GM23338 (cell line): ENCODE measurements at regions not wholly inside any gene's neighbourhood (a gene's known extent, or its start where the extent isn't known, plus 50 kb on each side); places are given as distances from the start of the nearest gene placed in this dataset.

ENCODE experiments used
- ATAC-seq: fragments of 200-7000 bp; cut with Tn5 transposase; 3 replicates; pipeline ENCODE4 v1.9.1; 2020
- DNase-seq: peaks from one replicate; pipeline ENCODE4 v3.0.0-alpha.2; 2015; ENCODE audit warnings: low spot score
- H2AFZ ChIP-seq: fragments of 200-600 bp; sonication (generic); 2 replicates; pipeline ENCODE4 v1.8.0; 2016; ENCODE audit warnings: antibody characterized with exemption, mild to moderate bottlenecking, moderate library complexity
- H3F3A ChIP-seq: fragments of 200-600 bp; sonication (generic); replicated peaks from 2 replicates; pipeline ENCODE4 v1.8.0; 2017; ENCODE audit warnings: antibody characterized with exemption, mixed run types, low read depth
- H3K27ac ChIP-seq: fragments of 200-600 bp; sonication (generic); 2 replicates; pipeline ENCODE4 v1.6.1; 2016; ENCODE audit warnings: low read depth
- H3K27me3 ChIP-seq: fragments of 200-600 bp; sonication (generic); 2 replicates; pipeline ENCODE4 v1.8.0; 2016; ENCODE audit warnings: mild to moderate bottlenecking, mixed run types, moderate library complexity; ENCODE audit not compliant: insufficient read depth
- H3K36me3 ChIP-seq: fragments of 200-600 bp; sonication (generic); 2 replicates; pipeline ENCODE4 v1.8.0; 2016; ENCODE audit warnings: mild to moderate bottlenecking; ENCODE audit not compliant: insufficient read depth
- H3K4me1 ChIP-seq: fragments of 200-600 bp; sonication (generic); 2 replicates; pipeline ENCODE4 v1.8.0; 2016; ENCODE audit warnings: mild to moderate bottlenecking, moderate library complexity; ENCODE audit not compliant: insufficient read depth
- H3K4me2 ChIP-seq: fragments of 200-600 bp; sonication (generic); 2 replicates; pipeline ENCODE4 v1.7.1; 2017; ENCODE audit warnings: mixed run types
- H3K4me3 ChIP-seq: fragments of 200-600 bp; sonication (generic); 2 replicates; pipeline ENCODE4 v1.6.1; 2016; ENCODE audit warnings: mixed run types
- H3K79me2 ChIP-seq: fragments of 200-600 bp; sonication (generic); replicated peaks from 2 replicates; pipeline ENCODE4 v1.8.0; 2017; ENCODE audit warnings: mild to moderate bottlenecking; ENCODE audit not compliant: insufficient read depth
- H3K9me2 ChIP-seq: fragments of 200-600 bp; sonication (generic); 2 replicates; pipeline ENCODE4 v1.8.0; 2017; ENCODE audit not compliant: insufficient read depth
- H4K20me1 ChIP-seq: fragments of 200-600 bp; sonication (generic); replicated peaks from 2 replicates; pipeline ENCODE4 v1.8.0; 2017; ENCODE audit warnings: mild to moderate bottlenecking; ENCODE audit not compliant: insufficient read depth
- H3K27ac Mint-ChIP-seq: 2 replicates; pipeline ENCODE4 v1.8.0; 2020; ENCODE audit warnings: inconsistent platforms, mild to moderate bottlenecking, moderate library complexity, mixed read lengths
- H3K27me3 Mint-ChIP-seq: 3 replicates; pipeline ENCODE4 v1.8.0; 2022; ENCODE audit warnings: low read depth, mild to moderate bottlenecking, moderate library complexity, mixed read lengths, inconsistent platforms; ENCODE audit not compliant: insufficient read depth, poor library complexity
- H3K36me3 Mint-ChIP-seq: 3 replicates; pipeline ENCODE4 v1.8.0; 2021; ENCODE audit warnings: low read depth, mild to moderate bottlenecking, inconsistent platforms, moderate library complexity, mixed read lengths
- H3K4me1 Mint-ChIP-seq: 3 replicates; pipeline ENCODE4 v1.8.0; 2020; ENCODE audit warnings: mild to moderate bottlenecking, inconsistent platforms, mixed read lengths
- H3K4me3 Mint-ChIP-seq: 3 replicates; pipeline ENCODE4 v1.8.0; 2021; ENCODE audit warnings: moderate library complexity, mild to moderate bottlenecking, inconsistent platforms, mixed read lengths
- H3K9me3 Mint-ChIP-seq: 3 replicates; pipeline ENCODE4 v1.8.0; 2020; ENCODE audit warnings: moderate library complexity, mild to moderate bottlenecking, inconsistent platforms, mixed read lengths
- CREB1 ChIP-seq: fragments of 250-450 bp; sonication (Bioruptor Pico); IDR thresholded peaks from 2 replicates; pipeline ENCODE4 v1.5.0; 2020; ENCODE audit warnings: low read depth, mild to moderate bottlenecking, moderate library complexity
- EZH2 ChIP-seq: fragments of 200-600 bp; sonication (generic); IDR thresholded peaks from one replicate; pipeline ENCODE4 v1.8.0; 2017; ENCODE audit warnings: antibody characterized with exemption, mild to moderate bottlenecking, low read depth; ENCODE audit not compliant: unreplicated experiment
- EZH2phosphoT487 ChIP-seq: fragments of 200-600 bp; sonication (generic); IDR thresholded peaks from one replicate; pipeline ENCODE4 v1.8.1; 2018; ENCODE audit warnings: antibody characterized with exemption; ENCODE audit not compliant: unreplicated experiment
- NANOG ChIP-seq: IDR thresholded peaks from 2 replicates; pipeline ENCODE4 v1.6.1; 2016; ENCODE audit warnings: antibody characterized with exemption, borderline replicate concordance
- POLR2AphosphoS5 ChIP-seq: IDR thresholded peaks from 2 replicates; pipeline ENCODE4 v1.6.1; 2016; ENCODE audit warnings: antibody characterized with exemption, low read depth
- STAT1 ChIP-seq: IDR thresholded peaks from one replicate; pipeline ENCODE4 v1.6.1; 2016; ENCODE audit warnings: antibody characterized with exemption; ENCODE audit not compliant: unreplicated experiment
- ZNF331 ChIP-seq: fragments of 250-450 bp; sonication (Bioruptor Pico); IDR thresholded peaks from 2 replicates; pipeline ENCODE4 v1.5.0; 2020; ENCODE audit warnings: low read depth, mild to moderate bottlenecking, moderate library complexity
- TF ChIP-seq, protein P1 (sequence below): IDR thresholded peaks from 2 replicates; pipeline ENCODE4 v1.6.1; 2016; ENCODE audit warnings: antibody characterized with exemption
- TF ChIP-seq, protein P2 (sequence below), 2 experiments: fragments of 200-600 bp in 1 of 2; sonication (generic) in 1 of 2; conservative IDR thresholded peaks; 2 replicates each; pipeline versions ENCODE4 v1.5.1 to v1.6.1; 2016 to 2017; ENCODE audit warnings: antibody characterized with exemption in 2 of 2, low read depth in 2 of 2, mild to moderate bottlenecking in 2 of 2, moderate library complexity in 1 of 2
- TF ChIP-seq, protein P3 (sequence below): IDR thresholded peaks from one replicate; pipeline ENCODE4 v1.6.1; 2018; ENCODE audit warnings: antibody characterized with exemption; ENCODE audit not compliant: unreplicated experiment

DNA sequence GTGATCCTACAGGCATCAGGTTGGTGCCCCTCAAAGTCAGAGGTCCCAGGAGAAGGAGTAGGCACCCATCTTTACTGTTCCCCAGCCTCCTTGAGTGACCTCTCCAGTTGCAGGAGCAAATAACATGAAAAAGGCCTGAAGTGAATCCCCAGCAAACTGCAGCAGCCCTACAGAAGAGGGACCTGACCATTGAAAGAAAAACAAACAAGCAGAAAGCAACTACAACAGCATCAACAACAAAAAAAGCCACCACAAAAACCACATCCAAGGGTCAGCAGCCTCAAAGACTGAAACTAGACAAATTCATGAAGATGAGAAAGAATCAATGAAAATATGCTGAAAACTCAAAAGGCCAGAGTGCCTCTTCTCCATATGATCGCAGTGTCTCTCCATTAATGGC, 128.7 kb downstream of the ANKRD50 start:
- Histone ChIP-seq H3K4me2 (no peak overlapping the region), H3F3A (no peaks in the 10 kb centered on the region), H3K27ac (no peak overlapping the region), H3K36me3 (peaks cover 6% of the 10 kb centered on the region; the same call in 1 of the 2 replicates), H3K4me1 (no peaks in the 10 kb centered on the region), H2AFZ (no peak overlapping the region), H3K79me2 (no peaks in the 10 kb centered on the region), H3K27me3 (no peaks in the 10 kb centered on the region), H3K9me2 (peaks cover 14% of the 10 kb centered on the region; the same call in 1 of the 2 replicates), H3K4me3 (no peak overlapping the region), H4K20me1 (no peaks in the 10 kb centered on the region)
- no peak for TF ChIP-seq EZH2
- Mint-ChIP-seq H3K4me1 (peaks cover 12% of the 10 kb centered on the region), H3K36me3 (peaks cover 47% of the 10 kb centered on the region), H3K27me3 (peaks cover 2% of the 10 kb centered on the region), H3K27ac (no peak overlapping the region), H3K9me3 (peaks cover 39% of the 10 kb centered on the region), H3K4me3 (no peak overlapping the region)
- no peak for ATAC-seq
- DNase-seq = no peak

DNA sequence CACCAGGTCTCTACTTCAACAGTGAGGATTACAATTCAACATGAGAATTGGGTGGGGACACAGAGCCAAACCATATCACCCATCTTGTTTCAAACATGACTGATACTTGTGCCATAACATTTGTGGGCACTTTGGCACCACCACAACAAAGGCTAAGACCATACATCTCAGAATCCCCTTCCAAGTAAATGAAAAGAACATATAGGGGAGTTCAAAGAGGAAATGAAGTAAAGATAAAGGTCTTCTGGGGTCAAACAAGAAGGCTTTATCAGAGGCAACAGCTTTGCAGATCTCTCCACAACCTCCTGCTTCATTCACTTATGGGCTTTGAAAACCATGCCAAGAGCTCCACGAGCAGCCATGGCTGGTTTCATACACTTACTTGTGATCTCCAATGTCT, 122.7 kb downstream of the ANKRD50 start:
- Mint-ChIP-seq H3K4me3 (no peak overlapping the region), H3K4me1 (peaks cover 19% of the 10 kb centered on the region), H3K36me3 (peaks cover 18% of the 10 kb centered on the region), H3K9me3 (peaks cover 17% of the 10 kb centered on the region; the same call in 2 of the 3 replicates), H3K27ac (no peak overlapping the region), H3K27me3 (peaks cover 4% of the 10 kb centered on the region)
- Histone ChIP-seq H3K4me2 (no peak overlapping the region), H3K9me2 (0 out of 2 replicates have a peak, but pooled peaks cover 2% of the 10 kb centered on the region), H3K36me3 (no peaks in the 10 kb centered on the region), H3F3A (no peaks in the 10 kb centered on the region), H3K27me3 (no peaks in the 10 kb centered on the region), H3K79me2 (no peaks in the 10 kb centered on the region), H3K27ac (no peak overlapping the region), H3K4me1 (peaks cover 11% of the 10 kb centered on the region), H2AFZ (no peak overlapping the region), H3K4me3 (no peak overlapping the region), H4K20me1 (no peaks in the 10 kb centered on the region)
- DNase-seq = no peak
- no peak for ATAC-seq
- TF ChIP-seq, protein P1, sequence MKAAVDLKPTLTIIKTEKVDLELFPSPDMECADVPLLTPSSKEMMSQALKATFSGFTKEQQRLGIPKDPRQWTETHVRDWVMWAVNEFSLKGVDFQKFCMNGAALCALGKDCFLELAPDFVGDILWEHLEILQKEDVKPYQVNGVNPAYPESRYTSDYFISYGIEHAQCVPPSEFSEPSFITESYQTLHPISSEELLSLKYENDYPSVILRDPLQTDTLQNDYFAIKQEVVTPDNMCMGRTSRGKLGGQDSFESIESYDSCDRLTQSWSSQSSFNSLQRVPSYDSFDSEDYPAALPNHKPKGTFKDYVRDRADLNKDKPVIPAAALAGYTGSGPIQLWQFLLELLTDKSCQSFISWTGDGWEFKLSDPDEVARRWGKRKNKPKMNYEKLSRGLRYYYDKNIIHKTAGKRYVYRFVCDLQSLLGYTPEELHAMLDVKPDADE = no peak
- no peak for TF ChIP-seq EZH2
- TF ChIP-seq CREB1 (CRISPR knock-in tag) = no peak
- TF ChIP-seq, protein P2, sequence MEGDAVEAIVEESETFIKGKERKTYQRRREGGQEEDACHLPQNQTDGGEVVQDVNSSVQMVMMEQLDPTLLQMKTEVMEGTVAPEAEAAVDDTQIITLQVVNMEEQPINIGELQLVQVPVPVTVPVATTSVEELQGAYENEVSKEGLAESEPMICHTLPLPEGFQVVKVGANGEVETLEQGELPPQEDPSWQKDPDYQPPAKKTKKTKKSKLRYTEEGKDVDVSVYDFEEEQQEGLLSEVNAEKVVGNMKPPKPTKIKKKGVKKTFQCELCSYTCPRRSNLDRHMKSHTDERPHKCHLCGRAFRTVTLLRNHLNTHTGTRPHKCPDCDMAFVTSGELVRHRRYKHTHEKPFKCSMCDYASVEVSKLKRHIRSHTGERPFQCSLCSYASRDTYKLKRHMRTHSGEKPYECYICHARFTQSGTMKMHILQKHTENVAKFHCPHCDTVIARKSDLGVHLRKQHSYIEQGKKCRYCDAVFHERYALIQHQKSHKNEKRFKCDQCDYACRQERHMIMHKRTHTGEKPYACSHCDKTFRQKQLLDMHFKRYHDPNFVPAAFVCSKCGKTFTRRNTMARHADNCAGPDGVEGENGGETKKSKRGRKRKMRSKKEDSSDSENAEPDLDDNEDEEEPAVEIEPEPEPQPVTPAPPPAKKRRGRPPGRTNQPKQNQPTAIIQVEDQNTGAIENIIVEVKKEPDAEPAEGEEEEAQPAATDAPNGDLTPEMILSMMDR (conservative IDR thresholded peaks at IDR 0.05; ENCODE audit: low read depth in 2 of 2) = no peak
- no peak for TF ChIP-seq EZH2phosphoT487
- TF ChIP-seq STAT1 = no peak
- TF ChIP-seq, protein P3, sequence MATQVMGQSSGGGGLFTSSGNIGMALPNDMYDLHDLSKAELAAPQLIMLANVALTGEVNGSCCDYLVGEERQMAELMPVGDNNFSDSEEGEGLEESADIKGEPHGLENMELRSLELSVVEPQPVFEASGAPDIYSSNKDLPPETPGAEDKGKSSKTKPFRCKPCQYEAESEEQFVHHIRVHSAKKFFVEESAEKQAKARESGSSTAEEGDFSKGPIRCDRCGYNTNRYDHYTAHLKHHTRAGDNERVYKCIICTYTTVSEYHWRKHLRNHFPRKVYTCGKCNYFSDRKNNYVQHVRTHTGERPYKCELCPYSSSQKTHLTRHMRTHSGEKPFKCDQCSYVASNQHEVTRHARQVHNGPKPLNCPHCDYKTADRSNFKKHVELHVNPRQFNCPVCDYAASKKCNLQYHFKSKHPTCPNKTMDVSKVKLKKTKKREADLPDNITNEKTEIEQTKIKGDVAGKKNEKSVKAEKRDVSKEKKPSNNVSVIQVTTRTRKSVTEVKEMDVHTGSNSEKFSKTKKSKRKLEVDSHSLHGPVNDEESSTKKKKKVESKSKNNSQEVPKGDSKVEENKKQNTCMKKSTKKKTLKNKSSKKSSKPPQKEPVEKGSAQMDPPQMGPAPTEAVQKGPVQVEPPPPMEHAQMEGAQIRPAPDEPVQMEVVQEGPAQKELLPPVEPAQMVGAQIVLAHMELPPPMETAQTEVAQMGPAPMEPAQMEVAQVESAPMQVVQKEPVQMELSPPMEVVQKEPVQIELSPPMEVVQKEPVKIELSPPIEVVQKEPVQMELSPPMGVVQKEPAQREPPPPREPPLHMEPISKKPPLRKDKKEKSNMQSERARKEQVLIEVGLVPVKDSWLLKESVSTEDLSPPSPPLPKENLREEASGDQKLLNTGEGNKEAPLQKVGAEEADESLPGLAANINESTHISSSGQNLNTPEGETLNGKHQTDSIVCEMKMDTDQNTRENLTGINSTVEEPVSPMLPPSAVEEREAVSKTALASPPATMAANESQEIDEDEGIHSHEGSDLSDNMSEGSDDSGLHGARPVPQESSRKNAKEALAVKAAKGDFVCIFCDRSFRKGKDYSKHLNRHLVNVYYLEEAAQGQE = no peak
- no peak for TF ChIP-seq NANOG
- no peak for TF ChIP-seq ZNF331 (CRISPR knock-in tag)
- no peak for TF ChIP-seq POLR2AphosphoS5
